NCI-H69 (cell line): ENCODE measurements at regions not wholly inside any gene's neighbourhood (a gene's known extent, or its start where the extent isn't known, plus 50 kb on each side); places are given as distances from the start of the nearest gene placed in this dataset.
"Not testable (repeated sequence)": the region's sequence is repeated elsewhere in the genome, so short reads cannot be mapped to it uniquely, and the experiment has no call there.

ENCODE experiments used
- DNase-seq: peaks from one replicate; lab custom pipeline; 2025; lab: John Stamatoyannopoulos, UW

DNA sequence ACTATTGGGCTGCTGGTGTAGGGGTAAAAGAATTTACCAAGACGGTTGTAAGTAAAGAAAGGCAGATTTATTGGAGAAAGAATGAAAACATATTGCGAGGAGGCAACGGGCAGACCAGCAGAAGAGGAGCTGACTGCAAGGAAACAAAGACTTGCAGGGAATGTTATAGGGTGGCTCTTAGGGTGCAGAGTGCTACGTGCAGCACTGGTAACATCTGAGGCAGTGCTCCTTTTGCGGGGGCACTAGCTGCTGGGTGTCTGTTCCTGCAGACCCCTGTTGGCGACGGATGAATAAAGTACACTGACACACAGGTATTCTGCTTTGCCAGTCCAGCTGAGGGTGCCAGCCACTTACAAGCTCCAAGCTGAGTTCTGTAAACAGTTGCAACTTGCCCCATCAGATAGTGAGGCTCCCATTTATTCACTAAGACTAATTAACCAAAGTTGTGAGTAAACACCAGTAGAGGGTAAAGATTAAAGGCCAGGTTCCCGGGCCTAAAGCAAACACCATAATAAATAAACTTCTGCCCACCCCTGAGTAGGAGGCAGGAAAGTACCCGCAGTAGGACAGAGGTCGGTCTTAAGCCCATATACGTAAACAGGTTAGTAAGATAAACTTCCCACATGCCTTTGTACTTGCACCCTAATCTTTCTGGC, 140.2 kb upstream of the KCNK1 start:
- DNase-seq: peak; percentile 55

DNA sequence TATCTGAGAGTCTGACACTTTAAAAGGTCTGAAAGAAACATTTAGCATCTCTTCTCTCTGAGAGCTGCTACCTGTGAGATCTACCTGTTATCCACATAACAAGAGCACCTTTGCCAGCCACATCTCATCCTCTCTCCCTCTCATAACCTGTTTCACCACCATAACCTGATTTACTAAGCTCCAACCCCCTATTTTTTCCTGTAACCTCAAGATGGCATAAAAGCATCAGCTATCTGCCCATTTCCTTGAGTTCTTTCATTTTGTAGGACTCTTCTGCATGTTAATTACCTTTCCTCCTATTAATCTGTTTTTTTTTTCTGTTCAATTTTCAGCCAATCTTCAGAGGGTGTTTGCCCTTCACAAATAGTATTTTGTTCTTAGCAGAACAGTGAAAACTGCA, 136.5 kb upstream of the KCNK1 start:
- no peak for DNase-seq

DNA sequence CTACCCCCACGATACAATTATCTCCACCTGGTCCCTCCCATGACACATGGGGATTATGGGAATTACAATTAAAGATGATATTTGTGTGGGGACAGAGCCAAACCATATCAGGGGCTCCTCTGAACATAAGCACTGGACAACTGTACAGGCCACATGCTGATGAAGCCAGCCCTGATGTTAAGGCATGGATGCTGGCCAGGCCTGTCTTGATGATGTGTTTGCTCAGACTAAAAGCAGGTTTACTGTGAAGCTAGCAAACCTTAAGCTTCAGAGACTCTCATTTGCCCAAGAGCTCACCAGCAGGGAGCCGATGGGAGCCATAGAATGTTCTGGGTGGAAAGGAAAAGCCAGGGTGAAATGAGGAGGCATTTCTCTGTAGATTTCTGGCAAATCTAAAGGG, 135.3 kb upstream of the KCNK1 start:
- DNase-seq: peak; percentile 45

DNA sequence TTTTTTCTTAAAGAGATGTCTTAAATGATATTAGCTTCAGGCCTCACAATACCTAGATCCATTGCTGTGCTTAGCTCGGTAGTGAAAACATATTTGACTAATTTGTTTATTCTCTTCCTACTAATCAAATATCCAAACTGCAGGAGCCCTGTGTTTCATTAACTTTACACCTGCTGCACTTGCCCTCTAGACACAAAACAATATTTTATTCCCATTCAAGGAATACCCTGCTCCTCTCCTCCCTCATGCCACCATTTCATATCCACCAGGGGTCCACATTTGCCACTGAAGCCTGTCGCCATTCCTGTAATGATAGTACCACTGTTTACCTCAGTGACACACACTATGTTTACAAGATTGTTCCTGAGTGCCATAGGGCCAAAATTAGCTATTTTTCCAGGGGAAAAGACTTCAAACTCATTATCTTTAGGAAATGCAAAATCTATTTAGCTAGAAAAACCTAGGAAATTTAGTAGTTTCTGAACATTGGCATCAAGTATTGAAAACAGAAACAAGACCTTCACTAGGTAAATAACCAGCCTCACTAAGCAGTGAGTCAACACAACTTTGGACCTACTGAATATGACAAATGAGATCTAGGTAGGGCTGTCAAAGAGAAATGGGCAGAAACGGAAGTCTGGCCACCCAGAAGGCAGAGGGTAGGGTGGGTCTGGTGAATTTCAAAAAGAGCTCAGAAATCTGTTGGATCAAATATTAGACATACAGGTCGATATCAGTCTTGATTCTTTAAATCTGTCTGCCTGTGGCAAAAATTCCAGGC, 134.6 kb upstream of the KCNK1 start:
- peak; percentile 64 for DNase-seq

DNA sequence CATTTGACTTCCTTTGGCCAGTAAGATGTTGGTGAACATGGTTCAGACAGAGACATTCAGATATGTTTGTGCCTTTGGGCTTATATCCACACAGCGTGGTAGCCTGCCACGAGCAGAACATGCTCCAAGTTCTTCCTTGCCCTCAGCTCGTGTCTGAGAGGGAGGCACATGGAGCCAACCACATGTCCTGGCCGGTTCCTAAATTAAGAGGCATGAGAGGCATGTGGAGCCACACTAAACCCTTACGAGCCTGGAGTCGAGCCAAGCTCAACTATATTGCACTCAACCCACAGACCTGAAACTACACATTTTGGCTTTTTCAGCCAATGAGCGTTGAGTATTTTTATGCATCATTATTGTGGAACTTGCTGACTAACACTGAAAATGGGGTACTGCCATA, 133.7 kb upstream of the KCNK1 start:
- no peak for DNase-seq

DNA sequence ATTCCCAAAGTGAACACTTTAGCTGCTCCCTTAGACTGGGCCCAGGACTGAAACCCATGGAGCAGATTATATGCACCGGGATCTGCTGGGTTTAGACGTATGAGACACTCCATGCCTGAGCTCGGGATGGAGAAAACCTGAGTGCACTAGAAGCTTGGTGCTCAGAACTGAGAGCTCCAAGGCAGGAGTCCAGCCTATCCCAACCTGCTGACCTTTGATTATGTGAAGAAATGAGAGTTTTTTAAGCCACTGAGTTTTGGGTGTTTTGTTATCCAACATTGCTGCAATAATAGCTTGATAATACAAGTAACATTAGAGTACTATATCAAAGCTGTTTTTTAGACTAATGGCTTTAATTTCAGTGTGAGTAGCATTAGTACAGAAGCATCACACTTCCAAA, 131.5 kb upstream of the KCNK1 start:
- no peak for DNase-seq

DNA sequence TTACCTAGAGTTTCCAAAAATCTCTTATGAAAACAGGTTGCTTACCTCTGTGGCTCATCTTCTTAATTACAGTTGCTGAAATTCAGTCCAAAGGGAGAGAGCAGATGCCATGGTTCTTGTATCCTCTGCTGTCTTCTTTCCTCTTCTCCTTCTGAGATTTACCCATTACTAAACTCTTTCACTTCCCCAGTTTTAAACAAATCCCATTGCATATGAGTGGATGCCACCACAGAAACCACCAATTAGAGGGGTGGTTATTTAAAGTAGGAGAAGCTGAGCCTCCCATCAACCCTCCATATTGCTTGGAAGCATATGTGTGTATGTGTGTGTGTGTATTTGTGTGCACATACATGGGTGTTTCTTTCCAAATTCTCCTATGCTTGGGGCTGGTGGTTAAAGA, 128.5 kb upstream of the KCNK1 start:
- DNase-seq: no peak

DNA sequence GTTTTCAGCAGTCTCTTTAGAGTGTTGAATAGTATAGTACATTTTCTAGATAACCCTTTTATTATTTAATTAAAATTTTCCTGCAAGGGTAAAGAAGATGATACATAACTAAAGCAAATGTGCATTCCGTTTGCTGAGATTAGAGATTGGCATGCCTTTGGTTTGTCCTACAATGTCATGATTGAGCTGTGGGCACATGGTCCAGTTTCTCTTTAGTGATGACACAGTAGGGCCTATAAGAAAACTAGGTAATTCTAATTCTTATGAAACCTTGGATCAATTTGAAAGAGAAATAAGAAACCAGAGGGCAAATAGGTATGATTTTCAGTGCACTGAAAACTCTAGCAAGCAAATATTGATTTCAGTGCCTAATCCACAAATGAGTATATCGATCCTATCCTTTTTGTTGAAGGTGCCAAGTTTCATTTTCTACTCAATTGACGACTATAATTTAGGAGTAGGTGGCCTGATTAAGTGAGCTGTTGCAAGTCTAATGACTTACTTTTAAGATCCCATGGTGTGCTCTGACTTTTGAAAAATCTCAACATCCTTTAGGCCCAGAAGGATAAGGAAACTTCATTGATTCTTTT, 128.0 kb upstream of the KCNK1 start:
- no peak for DNase-seq

DNA sequence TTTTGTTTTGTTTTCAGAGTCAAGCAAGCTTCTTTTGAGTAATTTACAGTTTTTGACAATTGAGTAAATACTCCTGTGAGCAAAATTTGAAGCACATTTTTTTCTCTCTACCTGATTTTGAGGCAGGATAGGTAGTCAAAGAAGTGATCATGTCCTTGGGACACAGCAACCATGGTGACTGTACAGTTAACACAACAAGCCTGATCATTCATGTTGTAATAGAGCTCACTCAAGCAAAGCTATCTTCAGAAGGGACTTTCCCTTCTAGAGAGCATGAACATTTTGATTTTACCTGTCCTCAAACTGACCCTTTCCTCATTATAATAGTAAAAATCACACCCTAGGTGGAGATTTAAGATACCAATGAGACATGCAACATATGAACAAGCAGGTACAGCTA, 126.5 kb upstream of the KCNK1 start:
- no peak for DNase-seq

DNA sequence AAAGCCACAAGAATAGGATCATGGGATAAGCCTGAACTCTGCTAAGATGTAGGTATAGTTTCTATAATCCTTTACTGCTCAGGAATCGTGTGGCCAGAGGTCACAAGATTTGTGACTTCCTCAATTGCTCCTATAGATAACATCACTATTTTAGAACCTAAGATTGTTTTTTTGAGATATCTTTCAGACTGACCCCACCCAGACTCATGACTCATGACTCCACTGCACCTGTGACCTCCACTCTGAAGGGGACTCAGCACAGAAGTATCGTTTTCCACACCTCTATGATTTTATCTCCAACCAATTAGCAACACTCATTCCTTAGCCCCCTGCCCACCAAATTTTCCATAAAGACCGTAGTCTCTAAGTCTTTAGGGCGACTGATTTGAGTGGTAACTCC, 124.5 kb upstream of the KCNK1 start:
- no peak for DNase-seq

DNA sequence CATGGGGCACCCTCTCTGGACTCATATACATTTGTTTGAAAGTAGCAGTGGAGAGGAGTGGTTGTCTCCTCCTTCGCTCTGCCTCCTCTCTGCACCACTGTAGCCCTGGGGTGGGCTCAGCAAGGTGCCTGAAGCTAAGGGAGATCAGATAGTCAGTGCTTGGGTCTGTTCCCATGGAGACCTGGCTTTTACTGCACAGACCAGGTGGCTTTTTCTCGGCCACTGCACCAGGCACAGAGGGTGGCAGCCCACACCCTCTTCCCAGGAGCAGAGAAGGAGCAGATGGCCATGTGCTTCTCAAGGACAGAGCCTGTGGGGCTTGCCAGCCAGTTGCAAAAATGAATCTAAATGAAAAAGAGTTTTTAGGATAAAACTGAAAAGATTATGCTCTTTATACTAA, 123.4 kb upstream of the KCNK1 start:
- DNase-seq: peak; percentile 92

DNA sequence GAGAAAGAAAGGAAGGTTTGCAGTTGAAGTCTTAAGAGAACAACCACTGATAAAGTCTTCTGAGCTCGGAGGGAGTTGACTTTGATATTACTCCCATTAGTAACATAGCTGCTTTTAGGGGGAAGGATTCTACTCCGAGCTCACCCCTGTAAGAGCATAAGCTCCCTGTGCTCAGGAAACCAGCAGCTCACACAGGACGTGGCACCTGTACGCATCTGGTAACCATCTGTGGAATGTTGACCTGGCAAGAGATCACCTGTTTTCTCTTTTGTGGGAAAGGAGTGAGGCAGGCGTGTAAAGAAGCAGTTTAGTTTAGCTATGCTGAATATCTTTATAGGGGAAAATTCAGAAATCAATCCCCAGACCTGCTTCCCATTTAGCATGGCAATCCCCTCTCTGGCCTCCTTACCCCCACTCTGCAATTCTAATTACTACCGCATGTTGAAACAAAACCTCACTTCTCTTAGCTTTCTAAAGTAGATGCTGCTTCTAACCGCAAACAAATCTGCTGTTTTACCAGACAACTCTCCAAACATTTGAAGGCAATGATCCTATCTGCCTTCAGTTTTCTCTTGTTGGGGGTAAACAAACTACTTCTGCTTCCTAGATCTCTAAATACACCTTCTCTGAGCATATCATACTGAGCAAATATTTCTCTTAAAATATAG, 121.8 kb upstream of the KCNK1 start:
- DNase-seq: peak; percentile 25

DNA sequence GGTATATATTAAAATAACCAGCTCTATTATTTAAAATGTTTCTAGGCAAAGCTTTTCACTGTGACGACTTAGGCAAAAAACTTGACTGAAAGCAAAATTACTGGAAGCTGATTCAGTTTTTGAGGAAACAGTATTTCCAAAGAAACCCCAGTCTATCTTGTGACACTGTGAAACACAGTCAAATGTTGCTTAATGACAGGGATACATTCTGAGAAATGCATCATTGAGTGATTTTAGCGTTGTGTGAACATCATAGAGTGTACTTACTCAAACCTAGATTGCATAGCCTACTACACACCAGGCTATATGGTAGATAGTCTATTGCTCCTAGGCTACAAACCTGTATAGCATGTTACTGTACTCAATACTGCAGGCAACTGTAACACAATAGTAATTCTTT, 116.9 kb upstream of the KCNK1 start:
- no peak for DNase-seq

DNA sequence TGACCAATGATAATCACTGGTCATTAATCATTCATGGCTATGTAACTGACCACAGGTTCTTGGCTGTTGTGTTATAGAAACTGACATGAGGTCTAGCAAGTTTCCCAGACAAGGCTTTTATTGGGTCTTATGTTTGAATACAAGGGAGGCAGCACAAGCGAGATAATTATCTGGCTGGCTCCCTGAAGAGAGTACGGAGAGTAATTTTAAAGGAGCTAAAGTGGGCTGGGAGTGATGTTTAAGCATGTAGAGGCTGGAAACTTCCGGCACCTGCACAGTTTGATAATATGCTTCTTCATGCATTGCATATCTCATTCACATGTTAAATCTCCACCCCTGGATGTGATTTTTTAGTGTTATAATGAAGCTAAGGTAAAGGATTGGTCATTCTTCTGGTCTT, 116.2 kb upstream of the KCNK1 start:
- DNase-seq: peak; percentile 8

DNA sequence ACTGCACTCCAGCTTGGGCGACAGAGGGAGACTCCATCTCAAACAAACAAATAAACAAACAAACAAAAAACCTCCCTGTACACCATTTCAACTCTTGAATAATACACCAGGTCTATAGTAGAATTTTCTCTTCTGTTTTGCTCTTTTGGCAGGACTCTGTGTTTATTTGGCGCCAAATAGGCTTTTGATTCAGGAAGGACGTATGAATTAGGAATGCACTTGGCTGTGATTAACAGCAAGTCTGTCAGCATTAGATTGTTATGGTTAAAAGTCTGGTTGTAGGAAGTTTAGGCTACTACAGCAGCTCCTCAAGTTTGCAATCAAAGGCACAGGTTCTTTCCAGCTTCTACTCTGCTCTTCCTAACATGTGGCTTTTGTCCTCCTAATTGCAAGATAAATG, 113.8 kb upstream of the KCNK1 start:
- no peak for DNase-seq

DNA sequence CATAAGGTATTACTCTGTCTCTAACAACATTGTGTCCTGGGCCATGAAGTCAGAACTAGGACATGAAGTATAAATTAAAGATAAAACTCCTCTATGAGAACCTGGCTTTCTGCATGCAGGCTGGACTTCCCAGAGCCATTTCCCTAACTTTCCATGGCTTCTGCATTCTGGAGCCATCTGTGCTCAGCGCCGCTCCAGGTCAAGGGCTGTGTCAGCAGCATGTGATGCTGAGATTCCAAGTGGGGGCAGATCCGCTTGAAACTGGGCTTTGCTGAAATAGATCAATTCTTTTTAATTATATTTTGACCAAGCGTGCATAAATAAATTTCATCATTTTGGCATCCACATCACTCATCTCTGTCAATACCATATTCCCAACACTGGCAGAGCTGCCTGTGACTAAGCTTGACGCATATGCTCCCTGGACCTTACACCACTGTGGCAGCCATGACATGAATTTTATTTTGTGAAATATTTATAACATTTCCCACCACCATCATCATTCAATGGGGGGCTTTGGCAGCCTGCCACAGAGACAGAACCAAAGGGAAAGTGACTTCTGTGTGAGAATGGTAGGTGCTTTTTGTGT, 110.4 kb upstream of the KCNK1 start:
- DNase-seq: no peak

DNA sequence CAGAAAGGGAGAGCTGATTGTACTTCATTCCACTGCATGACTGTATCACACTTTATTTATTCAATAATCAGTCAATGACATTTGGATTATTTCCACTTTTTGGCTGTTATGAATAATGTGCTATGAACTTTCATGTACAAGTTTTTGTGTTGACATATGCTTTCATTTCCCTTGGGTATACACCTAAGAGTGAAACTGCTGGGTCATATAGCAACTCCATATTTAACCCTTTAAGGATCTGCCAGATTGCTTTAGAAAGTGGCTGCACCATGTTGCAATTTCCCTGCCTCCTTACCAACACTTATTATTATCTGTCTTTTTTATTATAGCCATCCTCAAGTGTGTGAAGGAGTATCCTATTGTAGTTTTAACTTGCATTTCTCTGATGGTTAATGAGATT, 108.8 kb upstream of the KCNK1 start:
- no peak for DNase-seq

DNA sequence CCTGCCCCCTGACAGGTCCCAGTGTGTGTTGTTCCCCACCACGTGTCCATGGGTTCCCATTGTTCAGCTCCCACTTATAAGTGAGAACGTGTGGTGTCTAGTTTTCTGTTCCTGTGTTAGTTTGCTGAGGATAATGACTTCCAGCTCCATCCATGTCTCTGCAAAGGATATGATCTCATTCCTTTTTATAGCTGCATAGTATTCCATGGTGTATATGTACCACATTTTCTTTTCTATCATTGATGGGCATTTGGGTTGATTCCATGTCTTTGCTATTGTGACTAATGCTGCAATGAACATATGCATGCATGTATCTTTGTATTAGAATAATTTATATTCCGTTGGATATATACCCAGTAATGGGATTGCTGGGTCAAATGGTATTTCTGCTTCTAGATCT, 108.0 kb upstream of the KCNK1 start:
- DNase-seq: not testable (repeated sequence)

DNA sequence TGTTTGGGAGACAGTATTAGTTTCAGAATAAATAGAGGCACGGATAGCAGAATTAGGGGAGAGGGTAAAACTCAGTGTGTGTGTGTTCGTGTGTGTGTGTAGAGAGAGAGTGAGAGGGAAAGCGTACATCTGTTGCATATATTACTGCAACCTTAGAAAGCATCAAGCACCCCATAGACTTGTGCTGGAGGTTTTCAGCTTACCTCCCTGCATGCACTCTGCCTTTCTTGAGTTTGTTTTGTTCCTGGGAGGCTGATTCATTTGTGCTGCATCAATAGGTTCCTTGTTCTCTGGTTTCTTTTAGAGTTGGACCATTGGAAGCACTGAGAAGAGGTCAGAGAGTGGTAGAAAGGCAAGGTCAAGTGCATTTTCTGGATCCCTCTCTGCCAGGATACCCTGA, 104.4 kb upstream of the KCNK1 start:
- DNase-seq: no peak

DNA sequence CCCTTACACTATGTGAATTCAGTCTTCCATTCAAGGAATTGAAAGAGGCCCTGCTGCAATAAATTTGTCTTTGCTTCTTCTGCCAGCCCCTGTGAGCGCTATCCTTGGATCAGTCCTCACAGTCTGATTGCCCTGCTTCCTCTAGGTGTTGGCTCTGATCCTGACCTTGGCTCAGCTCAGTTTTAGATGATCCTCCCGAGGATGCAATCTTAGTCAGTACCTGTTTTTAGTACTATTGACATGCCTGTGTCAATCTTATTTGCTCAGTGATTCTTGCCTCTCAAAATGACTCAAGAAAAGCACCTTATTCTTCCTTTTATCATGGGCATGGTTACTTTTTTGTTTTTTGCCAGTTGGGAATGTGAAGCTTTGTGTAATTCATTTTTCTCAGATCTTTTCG, 101.4 kb upstream of the KCNK1 start:
- DNase-seq: no peak

DNA sequence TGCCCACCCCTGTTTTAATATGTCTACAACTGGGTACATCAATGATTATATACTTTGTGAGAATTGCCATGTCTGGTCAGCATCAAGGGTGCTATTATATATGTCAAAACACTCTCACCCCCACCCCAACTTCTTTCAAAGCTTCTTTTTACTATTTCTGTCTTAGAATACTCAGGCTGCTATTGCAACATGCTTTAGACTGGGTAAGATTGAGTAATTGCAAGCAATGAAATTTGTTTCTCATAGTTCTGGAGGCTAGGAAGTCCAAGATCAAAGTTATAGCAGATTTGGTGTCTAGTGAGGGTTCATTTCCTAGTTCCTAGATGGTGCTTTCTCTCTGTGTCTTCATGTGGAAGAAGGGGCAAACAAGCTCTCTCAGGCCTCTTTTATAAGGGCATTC, 100.5 kb upstream of the KCNK1 start:
- no peak for DNase-seq

DNA sequence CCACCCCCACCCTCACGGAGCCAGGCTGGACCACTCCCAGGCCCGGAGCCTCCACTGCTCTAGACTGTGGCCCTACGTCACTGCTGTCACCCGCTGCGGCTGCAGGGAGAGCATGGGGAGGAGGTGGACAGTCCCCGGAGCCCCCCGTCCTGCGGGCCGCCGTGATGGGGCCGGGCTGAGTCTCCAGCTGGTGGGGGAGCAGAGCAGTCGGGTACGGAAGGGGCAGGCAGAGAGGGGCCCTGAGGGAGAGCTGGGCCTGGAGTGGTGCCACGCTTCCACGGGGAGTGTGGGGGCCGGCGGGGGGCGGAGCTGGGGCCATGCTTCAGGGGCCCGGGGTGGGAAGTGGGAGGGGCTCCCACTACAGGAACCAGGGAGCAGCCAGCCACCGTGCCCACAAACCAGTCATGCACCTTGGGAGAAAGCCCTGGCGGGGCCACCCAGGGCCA, 98.9 kb upstream of the KCNK1 start:
- no peak for DNase-seq

DNA sequence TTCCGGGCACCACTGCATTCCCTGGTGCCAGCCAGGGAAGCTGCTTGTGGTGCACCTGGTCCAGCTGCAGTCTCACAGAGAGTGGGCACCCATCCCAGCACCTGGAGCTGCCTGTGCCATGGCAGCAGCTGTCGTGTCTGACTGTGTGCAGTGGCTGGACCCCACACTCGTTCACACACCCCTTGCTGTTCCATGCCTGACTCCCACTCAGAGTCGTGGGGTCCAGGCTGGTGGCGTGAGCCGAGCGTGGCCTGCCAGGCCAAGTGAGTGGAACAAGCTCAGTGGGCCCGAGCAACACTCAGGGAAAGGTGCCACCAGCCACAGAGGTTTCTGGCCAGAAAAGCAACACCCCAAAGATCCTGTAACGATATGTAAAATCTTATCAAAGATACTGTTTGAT, 97.2 kb upstream of the KCNK1 start:
- no peak for DNase-seq
